Fibroblast of lung (primary cell): ENCODE measurements at regions not wholly inside any gene's neighbourhood (a gene's known extent, or its start where the extent isn't known, plus 50 kb on each side); places are given as distances from the start of the nearest gene placed in this dataset.

ENCODE experiments used
- CTCF ChIP-seq, 2 donors: IDR thresholded peaks in 1 of 2; conservative IDR thresholded peaks in 1 of 2; 1 replicate in 1 of 2; 2 replicates in 1 of 2; pipeline ENCODE4 v1.5.1; 2011 to 2012; ENCODE audit warnings: low read length in 2 of 2, control low read depth in 1 of 2, inconsistent platforms in 1 of 2, low read depth in 1 of 2, mild to moderate bottlenecking in 1 of 2
- EZH2 ChIP-seq: IDR thresholded peaks from 2 replicates; pipeline ENCODE4 v1.5.1; 2012; ENCODE audit warnings: low read length, control low read depth, mild to moderate bottlenecking; ENCODE audit errors: missing control alignments

DNA sequence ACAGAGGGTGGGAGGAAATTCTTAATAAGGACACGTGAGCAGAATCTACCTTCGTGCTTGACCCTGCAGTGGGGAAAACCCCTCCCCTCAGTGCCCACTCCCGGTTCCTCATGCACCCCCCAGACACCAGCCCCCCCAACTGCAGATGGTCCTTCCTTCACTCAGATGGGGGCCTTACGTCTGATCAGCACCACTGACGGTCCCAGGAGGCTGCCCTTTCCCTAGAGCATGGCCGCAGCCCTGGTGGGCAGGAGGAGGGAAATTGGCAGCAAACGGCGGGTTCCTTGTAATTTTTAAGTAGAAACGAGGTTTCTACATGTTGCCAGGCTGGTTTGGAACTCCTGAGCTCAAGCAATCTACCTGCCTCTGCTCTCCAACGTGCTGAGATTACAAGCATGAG, 477.7 kb downstream of the TBC1D22A start:
- TF ChIP-seq CTCF (conservative IDR thresholded peaks at IDR 0.05 in 1 of 2, IDR thresholded peaks at IDR 0.05 in 1 of 2; ENCODE audit: low read depth in 1 of 2, low read length in 2 of 2) (no peak), EZH2 (no peak)
